ENCODE measurements at regions not wholly inside any gene's neighbourhood (a gene's known extent, or its start where the extent isn't known, plus 50 kb on each side); places are given as distances from the start of the nearest gene placed in this dataset.

- no peak for DNase-seq (ENCODE audit: low spot score)
Measured at GRCh38 chr12:89092297-89092696, 260.0 kb downstream of the DUSP6 start.

- DNase-seq (ENCODE audit: low spot score), result no peak
Measured at GRCh38 chr12:89091293-89091841, 260.9 kb downstream of the DUSP6 start.

GRCh38 chr12:89089264-89089663, 263.0 kb downstream of the DUSP6 start:
- DNase-seq (ENCODE audit: low spot score), result no peak

GRCh38 chr12:89087876-89088275, 264.4 kb downstream of the DUSP6 start:
- no peak for DNase-seq (ENCODE audit: low spot score)

GRCh38 chr12:89087149-89087825, 265.0 kb downstream of the DUSP6 start:
- DNase-seq (ENCODE audit: low spot score), result no peak

- no peak for DNase-seq (ENCODE audit: low spot score)
Measured at GRCh38 chr12:89085421-89085820, 266.9 kb downstream of the DUSP6 start.

GRCh38 chr12:89084751-89085150, 267.6 kb downstream of the DUSP6 start:
- no peak for DNase-seq (ENCODE audit: low spot score)

GRCh38 chr12:89083491-89083890, 268.8 kb downstream of the DUSP6 start:
- DNase-seq (ENCODE audit: low spot score), result no peak

GRCh38 chr12:89082370-89082753, 269.9 kb downstream of the DUSP6 start:
- DNase-seq (ENCODE audit: low spot score), result no peak

GRCh38 chr12:89081719-89082369, 270.5 kb downstream of the DUSP6 start:
- DNase-seq (ENCODE audit: low spot score), result no peak

- no peak for DNase-seq (ENCODE audit: low spot score)
Measured at GRCh38 chr12:89080793-89081465, 271.4 kb downstream of the DUSP6 start.

GRCh38 chr12:89075880-89076540, 276.3 kb downstream of the DUSP6 start:
- no peak for DNase-seq (ENCODE audit: low spot score)

GRCh38 chr12:89073659-89074058, 278.6 kb downstream of the DUSP6 start:
- DNase-seq (ENCODE audit: low spot score), result no peak

GRCh38 chr12:89073027-89073398, 279.3 kb downstream of the DUSP6 start:
- no peak for DNase-seq (ENCODE audit: low spot score)

- no peak for DNase-seq (ENCODE audit: low spot score)
Measured at GRCh38 chr12:89072294-89073026, 279.8 kb downstream of the DUSP6 start.

GRCh38 chr12:89070603-89071002, 281.7 kb downstream of the DUSP6 start:
- no peak for DNase-seq (ENCODE audit: low spot score)

- no peak for DNase-seq (ENCODE audit: low spot score)
Measured at GRCh38 chr12:89069431-89069830, 282.9 kb downstream of the DUSP6 start.

GRCh38 chr12:89067421-89068187, 284.7 kb downstream of the DUSP6 start:
- DNase-seq (ENCODE audit: low spot score), result no peak

GRCh38 chr12:89064780-89065179, 287.5 kb downstream of the DUSP6 start:
- no peak for DNase-seq (ENCODE audit: low spot score)

- DNase-seq (ENCODE audit: low spot score), result no peak
Measured at GRCh38 chr12:89064151-89064550, 288.1 kb downstream of the DUSP6 start.

- DNase-seq (ENCODE audit: low spot score), result no peak
Measured at GRCh38 chr12:89062996-89063395, 289.3 kb downstream of the DUSP6 start.
